ENCODE measurements at regions not wholly inside any gene's neighbourhood (a gene's known extent, or its start where the extent isn't known, plus 50 kb on each side); places are given as distances from the start of the nearest gene placed in this dataset.

DNA sequence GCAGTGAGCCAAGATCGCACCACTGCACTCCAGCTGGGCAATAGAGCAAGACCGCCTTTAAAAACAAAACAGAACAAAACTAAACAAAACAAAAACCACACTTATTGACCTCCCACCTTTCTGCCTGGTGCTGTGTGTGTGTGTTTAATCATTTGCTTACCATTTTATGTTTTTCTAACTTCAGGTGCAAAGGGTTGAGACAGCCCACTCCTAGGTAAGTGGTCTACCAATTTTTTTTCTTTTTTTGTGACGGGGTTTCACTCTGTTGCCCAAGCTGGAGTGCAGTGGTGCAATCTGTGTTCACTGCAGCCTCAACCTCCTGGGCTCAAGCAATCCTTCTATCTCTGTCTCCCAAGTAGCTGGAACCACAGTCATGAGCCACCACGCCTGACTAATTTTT lies 65.8 kb downstream of the SALL1 start:
- Histone ChIP-seq H3K27ac (no peak overlapping the region), H3K36me3 (no peaks in the 10 kb centered on the region), H3K4me3 (no peak overlapping the region), H3K27me3 (no peaks in the 10 kb centered on the region), H3K9me3 (no peaks in the 10 kb centered on the region), H3K4me1 (no peaks in the 10 kb centered on the region)
- ATAC-seq (ENCODE audit: low FRiP score in 2 of 2) (no peak), DNase-seq (no peak)
- 83 to 84% methylated on average over 4 of the region's 4 CpGs for WGBS, 2 donors
- TF ChIP-seq POLR2AphosphoS5 (IDR thresholded peaks at IDR 0.05) (no peak), POLR2A (IDR thresholded peaks at IDR 0.05) (no peak), EP300 (IDR thresholded peaks at IDR 0.05) (no peak)
- TF ChIP-seq, protein P1, sequence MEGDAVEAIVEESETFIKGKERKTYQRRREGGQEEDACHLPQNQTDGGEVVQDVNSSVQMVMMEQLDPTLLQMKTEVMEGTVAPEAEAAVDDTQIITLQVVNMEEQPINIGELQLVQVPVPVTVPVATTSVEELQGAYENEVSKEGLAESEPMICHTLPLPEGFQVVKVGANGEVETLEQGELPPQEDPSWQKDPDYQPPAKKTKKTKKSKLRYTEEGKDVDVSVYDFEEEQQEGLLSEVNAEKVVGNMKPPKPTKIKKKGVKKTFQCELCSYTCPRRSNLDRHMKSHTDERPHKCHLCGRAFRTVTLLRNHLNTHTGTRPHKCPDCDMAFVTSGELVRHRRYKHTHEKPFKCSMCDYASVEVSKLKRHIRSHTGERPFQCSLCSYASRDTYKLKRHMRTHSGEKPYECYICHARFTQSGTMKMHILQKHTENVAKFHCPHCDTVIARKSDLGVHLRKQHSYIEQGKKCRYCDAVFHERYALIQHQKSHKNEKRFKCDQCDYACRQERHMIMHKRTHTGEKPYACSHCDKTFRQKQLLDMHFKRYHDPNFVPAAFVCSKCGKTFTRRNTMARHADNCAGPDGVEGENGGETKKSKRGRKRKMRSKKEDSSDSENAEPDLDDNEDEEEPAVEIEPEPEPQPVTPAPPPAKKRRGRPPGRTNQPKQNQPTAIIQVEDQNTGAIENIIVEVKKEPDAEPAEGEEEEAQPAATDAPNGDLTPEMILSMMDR (IDR thresholded peaks at IDR 0.05): no peak

DNA sequence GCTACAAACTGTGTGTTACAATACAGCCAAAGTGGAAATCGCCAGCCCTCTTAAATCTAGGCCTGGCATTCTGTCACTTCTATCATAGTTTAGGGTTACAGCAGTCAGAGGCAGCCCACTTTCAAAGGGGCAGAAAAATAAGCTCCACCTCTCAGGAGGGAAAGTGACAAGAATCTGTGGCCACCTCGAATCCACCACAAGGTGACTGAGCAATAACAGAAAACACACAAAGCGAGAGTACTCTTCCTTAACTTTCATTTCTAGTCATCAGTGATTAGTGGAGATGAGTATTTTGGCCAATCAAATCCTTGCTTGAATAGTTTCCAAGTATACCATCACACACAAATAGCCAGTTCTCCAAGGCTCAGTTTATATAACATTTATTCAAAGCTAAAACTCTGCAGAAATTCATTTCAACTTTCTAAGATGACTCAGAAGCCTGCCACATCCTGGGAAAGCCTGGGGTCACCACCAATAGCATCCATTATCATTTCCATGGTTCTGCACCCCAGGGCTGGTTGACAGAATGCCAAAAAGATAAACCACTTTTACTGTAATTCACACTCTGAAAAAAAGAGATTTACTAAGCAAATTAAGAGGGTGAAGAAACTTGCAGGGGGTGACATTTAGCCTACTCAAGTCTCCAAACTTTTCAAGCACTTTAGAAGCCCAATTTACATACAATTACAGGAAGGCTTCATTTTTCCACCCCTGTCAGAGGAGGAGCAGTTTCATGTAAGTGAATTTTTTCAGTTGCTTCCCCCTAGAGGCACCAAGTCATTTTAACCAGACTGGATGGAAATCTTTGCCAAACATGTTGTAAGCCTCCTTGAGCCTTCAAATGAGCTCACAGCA lies 66.8 kb downstream of the SALL1 start:
- ATAC-seq (ENCODE audit: low FRiP score in 2 of 2) (no peak), DNase-seq (no peak)
- Histone ChIP-seq H3K27me3 (no peaks in the 10 kb centered on the region), H3K27ac (no peak overlapping the region), H3K4me3 (no peak overlapping the region), H3K4me1 (no peaks in the 10 kb centered on the region), H3K36me3 (no peaks in the 10 kb centered on the region), H3K9me3 (no peaks in the 10 kb centered on the region)
- WGBS, 2 donors: 68 to 72% methylated on average over 3 of the region's 3 CpGs
- TF ChIP-seq, protein P1 (IDR thresholded peaks at IDR 0.05): no peak
- TF ChIP-seq EP300 (IDR thresholded peaks at IDR 0.05) (no peak), POLR2AphosphoS5 (IDR thresholded peaks at IDR 0.05) (no peak), POLR2A (IDR thresholded peaks at IDR 0.05) (no peak)

DNA sequence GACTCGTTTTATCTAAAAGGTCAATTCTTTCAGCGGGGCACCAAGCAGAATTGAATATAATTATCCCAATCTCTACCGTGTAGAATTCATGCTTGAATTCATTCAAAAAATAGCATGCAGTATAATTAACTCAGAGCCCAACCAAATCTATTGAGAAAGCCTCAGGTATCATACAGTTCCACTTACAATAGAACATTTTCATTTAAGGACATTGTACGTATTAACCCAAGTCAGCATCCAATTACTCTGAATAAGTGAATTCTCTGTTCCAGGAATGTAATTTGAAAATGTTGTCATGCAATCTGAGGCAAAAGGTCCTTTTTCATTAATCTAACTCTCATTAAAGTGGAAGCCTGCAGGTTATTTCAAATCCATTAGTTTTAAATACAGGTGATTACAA lies 78.5 kb downstream of the SALL1 start:
- no peaks in the 10 kb centered on the region for H3K27me3 ChIP-seq
- no peak overlapping the region for H3K4me3 ChIP-seq
- H3K27ac ChIP-seq: no peak overlapping the region
- DNase-seq: no peak
- WGBS, 2 donors: 61 to 66% methylated on average over 4 of the region's 4 CpGs
- TF ChIP-seq POLR2A (IDR thresholded peaks at IDR 0.05): no peak
- TF ChIP-seq POLR2AphosphoS5 (IDR thresholded peaks at IDR 0.05): no peak
- TF ChIP-seq, protein P1 (IDR thresholded peaks at IDR 0.05): no peak
- TF ChIP-seq EP300 (IDR thresholded peaks at IDR 0.05): no peak
- H3K9me3 ChIP-seq: peaks cover 0 to 2% (median 0%) of the 10 kb centered on the region in 4 donors
- ATAC-seq (ENCODE audit: low FRiP score in 2 of 2): no peak
- H3K4me1 ChIP-seq: no peaks in the 10 kb centered on the region
- H3K36me3 ChIP-seq: no peaks in the 10 kb centered on the region

DNA sequence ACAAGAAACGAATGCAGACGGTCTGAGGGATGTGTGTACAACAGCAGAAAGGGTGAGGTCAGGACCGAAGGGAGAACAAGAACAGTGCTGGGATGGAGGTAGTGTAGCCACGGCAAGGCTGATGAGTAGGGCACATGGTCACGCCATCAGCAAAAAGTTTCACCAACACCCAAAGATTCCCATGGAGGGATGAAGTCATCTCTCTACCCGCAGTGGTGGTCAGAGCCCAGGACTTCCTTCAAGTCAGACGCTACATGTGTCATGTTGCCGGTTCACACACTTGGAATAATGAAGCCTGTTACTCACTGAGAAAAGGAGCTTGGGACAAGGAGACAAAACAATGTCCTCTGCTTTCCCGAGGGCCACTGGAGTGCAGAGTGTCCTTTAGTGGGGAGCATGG lies 79.7 kb downstream of the SALL1 start:
- ATAC-seq (ENCODE audit: low FRiP score in 2 of 2) (no peak), DNase-seq (no peak)
- Histone ChIP-seq H3K27ac (no peak overlapping the region), H3K36me3 (no peaks in the 10 kb centered on the region), H3K27me3 (no peaks in the 10 kb centered on the region), H3K9me3 (no peaks in the 10 kb centered on the region), H3K4me1 (no peaks in the 10 kb centered on the region), H3K4me3 (no peak overlapping the region)
- TF ChIP-seq EP300 (IDR thresholded peaks at IDR 0.05): no peak
- TF ChIP-seq, protein P1 (IDR thresholded peaks at IDR 0.05): no peak
- TF ChIP-seq POLR2AphosphoS5 (IDR thresholded peaks at IDR 0.05): no peak
- TF ChIP-seq POLR2A (IDR thresholded peaks at IDR 0.05): no peak
- 73 to 88% methylated on average over 6 to 9 of the region's 9 CpGs for WGBS, 2 donors

GRCh38 chr16:51067352-51067751 lies 83.7 kb downstream of the SALL1 start:
- no peak for ATAC-seq (ENCODE audit: low FRiP score in 2 of 2)

More at GRCh38 chr16:51067352-51067751, 83.7 kb downstream of the SALL1 start:
- TF ChIP-seq EP300 (IDR thresholded peaks at IDR 0.05) (no peak), POLR2A (IDR thresholded peaks at IDR 0.05) (no peak), POLR2AphosphoS5 (IDR thresholded peaks at IDR 0.05) (no peak)
- TF ChIP-seq, protein P1 (IDR thresholded peaks at IDR 0.05): no peak
- Histone ChIP-seq H3K4me3 (no peak overlapping the region), H3K27me3 (no peaks in the 10 kb centered on the region), H3K36me3 (no peaks in the 10 kb centered on the region), H3K27ac (no peak overlapping the region), H3K4me1 (no peaks in the 10 kb centered on the region), H3K9me3 (no peaks in the 10 kb centered on the region)
- no peak for DNase-seq
- WGBS, 2 donors: 64 to 68% methylated on average over 7 of the region's 7 CpGs
